ENCODE measurements at regions not wholly inside any gene's neighbourhood (a gene's known extent, or its start where the extent isn't known, plus 50 kb on each side); places are given as distances from the start of the nearest gene placed in this dataset.

DNA sequence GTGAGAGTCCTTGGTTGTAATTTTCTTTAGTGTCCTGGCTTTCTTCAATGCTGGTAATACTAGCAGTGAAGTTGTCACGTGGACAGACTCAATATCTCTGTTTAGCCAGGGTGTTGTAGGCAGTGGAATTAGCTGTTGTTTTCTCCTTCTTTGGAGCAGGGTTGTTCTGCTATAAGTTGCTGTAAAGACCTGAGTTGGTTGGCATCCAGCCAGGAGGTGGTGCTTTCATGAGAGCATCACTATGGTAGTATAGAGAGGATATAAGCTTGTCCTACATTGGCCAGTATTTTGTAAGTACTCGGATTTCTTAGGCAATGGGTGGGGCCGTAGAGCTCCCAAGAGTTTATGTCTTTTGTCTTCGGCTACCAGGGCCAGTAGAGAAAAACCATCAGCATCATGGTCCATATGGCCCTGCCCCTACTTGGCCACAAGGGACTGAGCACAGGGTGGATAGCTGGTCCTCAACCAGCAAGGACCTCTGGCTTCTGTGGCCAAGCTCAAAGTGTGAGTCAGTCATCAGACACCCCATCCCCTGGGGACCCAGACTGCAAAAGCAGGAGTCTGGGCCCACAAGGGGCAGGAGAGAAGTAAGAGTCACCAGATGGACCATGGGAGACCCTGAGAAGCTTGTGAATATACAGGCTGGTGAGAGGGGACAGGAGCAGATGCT, 127.9 kb upstream of the NXT1 start:
- no peak for DNase-seq (ENCODE audit: extremely low read depth, insufficient read length)
- TF ChIP-seq, protein P1, sequence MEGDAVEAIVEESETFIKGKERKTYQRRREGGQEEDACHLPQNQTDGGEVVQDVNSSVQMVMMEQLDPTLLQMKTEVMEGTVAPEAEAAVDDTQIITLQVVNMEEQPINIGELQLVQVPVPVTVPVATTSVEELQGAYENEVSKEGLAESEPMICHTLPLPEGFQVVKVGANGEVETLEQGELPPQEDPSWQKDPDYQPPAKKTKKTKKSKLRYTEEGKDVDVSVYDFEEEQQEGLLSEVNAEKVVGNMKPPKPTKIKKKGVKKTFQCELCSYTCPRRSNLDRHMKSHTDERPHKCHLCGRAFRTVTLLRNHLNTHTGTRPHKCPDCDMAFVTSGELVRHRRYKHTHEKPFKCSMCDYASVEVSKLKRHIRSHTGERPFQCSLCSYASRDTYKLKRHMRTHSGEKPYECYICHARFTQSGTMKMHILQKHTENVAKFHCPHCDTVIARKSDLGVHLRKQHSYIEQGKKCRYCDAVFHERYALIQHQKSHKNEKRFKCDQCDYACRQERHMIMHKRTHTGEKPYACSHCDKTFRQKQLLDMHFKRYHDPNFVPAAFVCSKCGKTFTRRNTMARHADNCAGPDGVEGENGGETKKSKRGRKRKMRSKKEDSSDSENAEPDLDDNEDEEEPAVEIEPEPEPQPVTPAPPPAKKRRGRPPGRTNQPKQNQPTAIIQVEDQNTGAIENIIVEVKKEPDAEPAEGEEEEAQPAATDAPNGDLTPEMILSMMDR (IDR thresholded peaks at IDR 0.05; ENCODE audit: insufficient read depth, low read length, poor library complexity, severe bottlenecking) = no peak
- Histone ChIP-seq H3K27me3 (replicated peaks; ENCODE audit: control insufficient read depth, insufficient read depth, low read length) (no peaks in the 10 kb centered on the region), H3K4me3 (replicated peaks; ENCODE audit: low read depth, low read length) (no peak overlapping the region), H3K36me3 (ENCODE audit: control insufficient read depth, insufficient read depth, low read length) (no peaks in the 10 kb centered on the region)

DNA sequence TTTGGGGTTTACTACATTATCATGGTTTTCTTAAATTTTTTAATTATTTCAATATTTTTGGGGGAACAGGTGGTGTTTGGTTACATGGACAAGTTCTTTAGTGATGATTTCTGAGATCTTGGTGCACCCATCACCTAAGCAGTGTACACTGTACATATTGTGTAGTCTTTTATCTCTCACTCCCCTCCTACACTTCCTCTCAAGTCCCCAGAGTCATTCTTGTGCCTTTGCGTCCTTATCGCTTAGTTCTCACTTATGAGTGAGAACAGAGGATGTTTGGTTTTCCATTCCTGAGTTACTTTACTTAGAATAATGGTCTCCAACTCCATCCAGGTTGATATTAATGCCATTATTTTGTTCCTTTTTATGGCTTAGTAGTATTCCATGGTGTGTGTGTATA, 130.9 kb upstream of the CD93 start:
- Histone ChIP-seq H3K27me3 (replicated peaks; ENCODE audit: control insufficient read depth, insufficient read depth, low read length) (no peaks in the 10 kb centered on the region), H3K4me3 (replicated peaks; ENCODE audit: low read depth, low read length) (no peak overlapping the region), H3K36me3 (ENCODE audit: control insufficient read depth, insufficient read depth, low read length) (no peaks in the 10 kb centered on the region)
- DNase-seq (ENCODE audit: extremely low read depth, insufficient read length) = no peak
- TF ChIP-seq, protein P1 (IDR thresholded peaks at IDR 0.05; ENCODE audit: insufficient read depth, low read length, poor library complexity, severe bottlenecking) = no peak

DNA sequence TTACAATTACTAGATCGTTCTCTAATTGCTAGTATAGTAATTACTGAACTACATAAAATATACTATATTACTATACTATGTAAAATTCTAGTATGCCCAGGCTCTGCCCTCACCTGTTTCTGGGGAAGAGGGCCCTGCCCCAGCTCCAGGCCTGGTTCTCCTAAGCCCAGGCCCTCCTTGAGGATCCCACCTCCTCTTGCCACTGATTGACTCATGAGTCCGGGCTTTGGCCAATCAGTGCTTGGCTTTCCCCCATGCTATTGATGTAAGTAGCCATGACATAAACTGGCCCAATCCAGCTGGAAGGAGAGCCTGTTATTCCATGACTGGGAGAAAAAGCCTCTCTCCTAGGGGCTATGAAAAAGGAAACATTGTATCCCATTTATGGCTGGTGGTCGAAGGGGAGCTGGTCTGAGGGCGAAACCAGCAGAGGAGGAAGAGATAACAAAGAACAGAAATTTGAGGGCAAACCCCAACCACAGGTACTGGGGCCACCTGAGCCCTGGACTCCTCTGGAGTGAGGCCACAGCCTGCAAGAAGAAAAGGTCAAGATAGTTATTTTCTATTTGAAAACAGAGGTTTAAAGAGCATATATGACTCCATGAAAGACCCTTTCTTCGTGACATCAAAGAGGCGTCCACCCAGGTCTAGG, 129.3 kb upstream of the CD93 start:
- H3K36me3 ChIP-seq (ENCODE audit: control insufficient read depth, insufficient read depth, low read length) = no peaks in the 10 kb centered on the region
- no peak for DNase-seq (ENCODE audit: extremely low read depth, insufficient read length)
- TF ChIP-seq, protein P1 (IDR thresholded peaks at IDR 0.05; ENCODE audit: insufficient read depth, low read length, poor library complexity, severe bottlenecking) = no peak
- no peaks in the 10 kb centered on the region for H3K27me3 ChIP-seq (replicated peaks; ENCODE audit: control insufficient read depth, insufficient read depth, low read length)
- no peak overlapping the region for H3K4me3 ChIP-seq (replicated peaks; ENCODE audit: low read depth, low read length)

DNA sequence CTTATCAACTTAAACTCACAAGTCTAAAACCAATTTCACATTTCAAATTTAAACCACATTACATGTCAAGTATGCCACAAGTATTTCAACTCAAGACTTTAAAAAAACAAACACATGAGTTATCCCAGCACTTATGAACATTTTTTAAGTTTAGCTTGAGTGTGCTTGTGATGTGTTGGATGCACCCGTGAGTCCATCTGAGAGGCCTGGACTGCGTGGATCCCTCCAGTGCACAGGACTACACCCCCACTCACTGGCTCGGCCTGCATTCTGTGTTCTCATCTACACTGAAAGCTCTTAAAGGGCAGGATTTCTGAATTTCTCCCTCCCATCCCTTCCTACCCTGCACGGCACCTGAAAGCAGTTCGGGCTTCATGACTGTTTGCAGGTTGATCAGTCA, 128.8 kb upstream of the CD93 start:
- H3K27me3 ChIP-seq (replicated peaks; ENCODE audit: control insufficient read depth, insufficient read depth, low read length) = no peaks in the 10 kb centered on the region
- no peak overlapping the region for H3K4me3 ChIP-seq (replicated peaks; ENCODE audit: low read depth, low read length)
- no peaks in the 10 kb centered on the region for H3K36me3 ChIP-seq (ENCODE audit: control insufficient read depth, insufficient read depth, low read length)
- no peak for DNase-seq (ENCODE audit: extremely low read depth, insufficient read length)
- TF ChIP-seq, protein P1 (IDR thresholded peaks at IDR 0.05; ENCODE audit: insufficient read depth, low read length, poor library complexity, severe bottlenecking) = no peak

DNA sequence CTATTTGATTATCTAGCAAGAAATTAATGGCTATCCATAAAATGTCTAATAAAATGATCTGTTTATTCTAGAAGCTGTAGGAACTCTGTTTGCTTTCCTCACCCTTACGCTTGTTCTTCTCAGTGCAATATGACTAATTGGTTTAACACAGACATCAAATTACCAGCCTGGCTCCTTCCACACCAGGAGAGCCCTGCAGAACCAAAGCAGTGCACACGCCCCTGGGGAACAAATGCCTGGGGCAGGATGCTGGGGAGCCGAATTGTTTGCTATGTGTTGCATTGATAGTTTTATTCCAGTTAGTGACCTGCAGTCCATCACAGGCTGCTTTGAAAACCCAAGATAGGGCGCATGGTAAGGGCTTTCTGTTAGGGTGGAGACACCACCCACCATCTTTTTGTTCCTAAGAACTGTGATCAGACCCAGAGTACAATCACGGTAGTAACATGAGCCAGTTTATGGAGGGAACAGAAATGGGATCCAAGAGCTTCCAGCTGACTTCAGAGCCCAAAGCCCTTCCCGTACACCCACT, 126.4 kb upstream of the CD93 start:
- Histone ChIP-seq H3K4me3 (replicated peaks; ENCODE audit: low read depth, low read length) (no peak overlapping the region), H3K27me3 (replicated peaks; ENCODE audit: control insufficient read depth, insufficient read depth, low read length) (no peaks in the 10 kb centered on the region; the same call in 1 of the 2 replicates), H3K36me3 (ENCODE audit: control insufficient read depth, insufficient read depth, low read length) (no peaks in the 10 kb centered on the region)
- TF ChIP-seq, protein P1 (IDR thresholded peaks at IDR 0.05; ENCODE audit: insufficient read depth, low read length, poor library complexity, severe bottlenecking) = no peak
- DNase-seq (ENCODE audit: extremely low read depth, insufficient read length) = no peak
